NCI-H82 treated with DMSO at 0.1 percent for 48 hours (cell line): ENCODE measurements at regions not wholly inside any gene's neighbourhood (a gene's known extent, or its start where the extent isn't known, plus 50 kb on each side); places are given as distances from the start of the nearest gene placed in this dataset.

ENCODE experiments used
- DNase-seq: peaks from one replicate; lab custom pipeline; 2025; ENCODE audit not compliant: unreplicated experiment; lab: John Stamatoyannopoulos, UW

DNA sequence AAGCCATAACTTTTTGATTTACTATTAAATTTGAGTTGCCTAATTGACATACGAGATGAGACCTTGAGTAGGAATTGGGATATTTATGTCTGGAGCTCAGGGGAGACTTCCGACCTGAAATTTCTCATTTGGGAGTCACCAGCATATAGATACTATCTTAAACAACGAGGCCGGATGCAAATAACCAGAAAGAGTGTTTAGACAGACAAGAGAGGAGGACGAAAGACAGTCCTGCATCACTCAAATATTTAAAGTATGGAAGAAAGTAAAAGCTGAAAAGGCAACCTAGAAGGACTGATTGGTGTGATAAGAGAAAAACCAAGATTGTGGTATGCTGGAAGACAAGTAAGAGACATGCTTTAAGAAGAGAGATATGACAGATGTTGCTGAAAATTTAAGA, 675.0 kb upstream of the NUDT12 start:
- no peak for DNase-seq

DNA sequence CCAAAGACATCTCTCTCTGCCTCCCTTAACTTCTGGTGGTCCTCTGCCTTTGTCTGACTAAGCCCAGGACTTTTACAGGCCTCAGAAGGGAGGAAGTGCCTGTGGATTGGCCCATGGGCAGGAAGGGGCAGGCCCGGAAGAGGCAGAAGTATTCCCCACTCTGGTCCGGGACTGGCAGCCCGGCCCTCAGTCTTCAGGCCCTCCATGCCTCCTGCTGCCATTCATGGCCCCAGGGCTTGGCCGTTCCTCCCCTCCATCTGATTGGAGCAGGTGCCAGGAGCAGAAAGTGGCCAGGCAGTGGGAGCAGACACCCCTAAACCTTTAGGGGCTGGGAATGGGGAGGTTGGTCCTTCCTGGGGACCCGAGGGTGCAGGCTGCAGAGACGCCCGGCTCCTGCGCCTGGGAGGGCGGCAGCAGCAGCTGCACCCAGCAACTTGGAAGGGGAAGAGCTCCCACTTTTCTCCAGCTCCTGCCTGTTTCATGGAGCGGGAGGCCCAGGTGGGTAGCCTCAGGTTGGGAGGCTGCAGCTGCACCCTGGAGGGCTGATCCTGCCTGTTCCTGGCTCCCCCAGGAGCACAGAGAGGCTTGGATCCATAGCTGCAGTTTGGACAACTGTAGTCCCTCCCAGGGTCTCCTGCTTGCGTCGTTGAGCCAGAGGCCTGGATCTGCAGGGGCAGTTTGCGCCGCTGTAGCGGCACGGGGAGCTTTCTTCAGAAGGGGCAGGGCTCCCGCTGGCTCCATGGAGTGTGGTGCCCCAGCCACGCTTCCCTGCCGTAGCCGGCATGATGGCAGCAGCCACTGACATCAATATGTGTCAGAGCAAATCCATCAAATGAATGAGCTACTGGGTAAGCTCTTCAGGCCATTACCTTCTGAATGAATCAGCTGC, 661.5 kb upstream of the NUDT12 start:
- no peak for DNase-seq

DNA sequence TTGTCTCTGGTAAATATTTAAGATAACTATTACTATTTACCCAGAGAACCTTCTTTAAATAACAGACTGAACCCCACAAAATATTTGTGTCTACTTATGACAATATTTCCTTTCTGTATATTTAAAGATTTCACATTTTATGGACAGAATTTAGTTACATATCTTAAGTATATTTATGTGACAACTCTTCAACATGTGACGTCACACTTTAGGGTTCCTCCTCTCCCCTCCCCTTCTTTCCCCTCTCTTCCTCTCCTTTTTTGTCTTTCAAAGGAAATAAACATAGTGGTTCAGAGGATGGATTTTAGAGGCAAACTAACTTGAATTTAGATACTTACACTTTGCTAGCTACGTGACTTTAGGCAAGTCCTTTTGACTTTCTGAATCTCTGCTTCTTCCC, 655.6 kb upstream of the NUDT12 start:
- DNase-seq: no peak

DNA sequence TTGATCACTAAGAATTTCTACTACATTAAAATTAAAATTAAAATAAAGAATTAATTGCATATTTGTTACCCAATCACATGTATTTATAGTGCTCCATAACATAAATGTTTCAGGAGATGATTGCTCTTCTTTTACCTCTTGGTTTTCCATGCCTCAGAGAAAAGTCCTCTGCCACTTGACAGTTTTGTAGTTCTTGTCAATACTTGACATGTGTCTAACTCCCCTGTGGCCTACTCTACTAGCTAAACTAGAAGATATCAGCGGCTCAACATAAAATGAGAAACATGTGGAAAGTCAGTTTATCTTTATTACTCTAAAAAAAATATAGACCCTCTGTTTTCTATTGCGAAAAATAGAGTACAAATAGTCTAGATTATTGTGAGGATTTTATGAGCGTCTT, 650.6 kb upstream of the NUDT12 start:
- DNase-seq: no peak

DNA sequence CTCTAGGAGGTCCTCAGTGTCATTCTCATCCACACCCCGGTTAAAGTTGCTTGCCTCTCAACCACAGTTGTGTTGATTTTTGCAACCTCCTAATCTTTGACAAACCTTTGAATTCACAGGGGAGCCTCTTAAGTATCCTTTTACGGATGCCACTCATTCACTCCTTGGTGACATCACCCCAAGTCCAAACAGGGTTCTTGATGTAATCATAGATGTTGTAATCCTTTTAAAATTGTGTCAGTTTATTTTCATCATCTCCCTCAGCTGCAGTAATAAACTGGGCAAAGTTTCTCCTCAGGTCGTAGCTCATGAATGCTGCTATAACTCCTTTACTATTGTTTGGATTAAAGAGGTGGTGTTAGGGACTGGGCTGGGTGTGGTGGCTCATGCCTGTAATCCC, 637.2 kb upstream of the NUDT12 start:
- no peak for DNase-seq

DNA sequence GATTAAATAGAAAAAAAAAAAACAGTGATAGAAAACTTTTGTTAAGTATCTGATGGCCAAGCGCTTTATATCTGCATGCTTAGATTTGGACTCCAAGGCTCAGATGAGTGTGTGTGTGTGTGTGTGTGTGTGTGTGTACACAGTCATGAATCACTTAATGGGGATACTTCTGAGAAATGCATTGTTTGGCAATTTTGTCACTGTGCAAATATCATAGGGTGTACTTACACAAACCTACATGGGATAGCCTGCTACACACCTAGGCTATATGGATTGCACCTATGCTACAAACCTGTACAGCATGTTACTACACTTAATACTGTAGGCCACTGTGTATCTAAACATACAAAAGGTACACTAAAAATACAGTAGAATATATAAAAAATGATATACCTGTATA, 635.6 kb upstream of the NUDT12 start:
- DNase-seq: no peak

DNA sequence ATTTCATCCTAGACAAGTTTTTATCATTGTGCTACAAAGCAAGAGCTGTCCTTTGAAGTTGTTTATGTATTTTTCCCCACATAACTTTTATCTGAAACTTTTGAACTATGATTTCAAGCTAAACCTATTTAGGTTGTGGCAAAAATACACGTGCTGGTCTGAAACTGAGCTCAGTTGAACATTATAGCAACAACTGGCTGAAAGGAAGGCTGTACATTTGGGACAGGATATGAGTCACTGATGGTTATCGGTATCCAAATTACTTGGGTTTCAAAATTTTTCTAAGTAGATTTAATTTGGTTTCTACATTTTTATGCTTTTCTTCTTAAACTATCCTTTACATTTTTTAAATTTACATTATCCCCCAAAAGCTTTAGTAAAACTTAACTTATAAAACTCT, 627.3 kb upstream of the NUDT12 start:
- DNase-seq: no peak

DNA sequence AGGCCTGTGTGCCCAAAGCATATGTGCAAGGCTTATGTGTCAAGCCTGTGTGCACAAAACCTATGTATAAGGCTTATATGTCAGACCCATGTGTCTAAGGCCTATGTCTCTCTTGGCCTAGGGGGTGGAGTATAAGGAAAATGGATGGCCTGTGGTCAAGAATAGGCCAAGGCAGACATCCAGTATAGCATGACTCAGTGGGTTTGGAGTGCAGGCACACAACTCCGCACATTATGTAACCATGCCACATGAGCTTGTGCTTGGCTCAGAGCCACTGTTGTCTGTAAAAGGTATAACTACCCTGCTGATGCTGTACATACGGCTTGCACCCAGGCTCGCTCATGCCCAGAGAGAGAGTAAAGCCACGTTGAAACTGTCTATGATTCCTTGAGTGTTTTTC, 626.4 kb upstream of the NUDT12 start:
- no peak for DNase-seq

DNA sequence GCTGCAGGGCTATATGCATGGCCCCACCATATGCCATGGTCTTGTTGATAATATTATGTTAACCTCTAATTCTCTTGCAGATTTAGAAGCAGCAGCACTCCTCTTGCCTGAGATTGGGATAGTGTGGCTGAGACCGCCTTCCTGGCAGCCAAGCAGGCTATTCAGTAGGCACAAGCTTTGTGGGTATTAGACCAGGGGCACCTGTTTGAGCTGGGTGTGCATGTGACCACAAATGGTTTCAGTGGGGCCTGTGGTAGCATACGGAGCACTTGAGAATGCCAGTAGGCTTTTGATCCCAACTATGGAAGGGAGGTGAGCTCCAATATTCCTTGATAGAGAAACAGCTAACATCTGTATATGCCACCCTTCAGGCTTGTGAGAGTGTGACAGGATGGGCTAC, 625.1 kb upstream of the NUDT12 start:
- no peak for DNase-seq

DNA sequence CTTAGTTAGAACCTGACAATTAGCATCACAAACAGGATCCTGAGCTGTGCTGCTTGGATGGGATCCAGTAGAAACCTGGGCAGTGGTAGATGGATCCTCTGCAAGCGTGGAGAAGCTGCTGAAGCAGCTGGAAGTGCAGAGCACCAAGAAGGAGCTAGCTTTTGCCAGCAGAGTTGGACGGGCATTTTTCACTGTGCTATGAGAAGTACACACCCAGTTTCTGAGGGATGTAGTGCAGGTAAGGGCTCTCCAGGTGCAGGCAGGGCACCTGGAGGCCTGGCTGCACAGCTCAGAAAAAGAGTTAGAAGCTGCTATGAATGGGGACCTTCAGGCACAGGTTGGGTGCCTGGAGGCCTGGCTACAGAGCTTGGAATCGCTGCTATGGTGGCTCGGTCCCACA, 623.9 kb upstream of the NUDT12 start:
- DNase-seq: no peak

DNA sequence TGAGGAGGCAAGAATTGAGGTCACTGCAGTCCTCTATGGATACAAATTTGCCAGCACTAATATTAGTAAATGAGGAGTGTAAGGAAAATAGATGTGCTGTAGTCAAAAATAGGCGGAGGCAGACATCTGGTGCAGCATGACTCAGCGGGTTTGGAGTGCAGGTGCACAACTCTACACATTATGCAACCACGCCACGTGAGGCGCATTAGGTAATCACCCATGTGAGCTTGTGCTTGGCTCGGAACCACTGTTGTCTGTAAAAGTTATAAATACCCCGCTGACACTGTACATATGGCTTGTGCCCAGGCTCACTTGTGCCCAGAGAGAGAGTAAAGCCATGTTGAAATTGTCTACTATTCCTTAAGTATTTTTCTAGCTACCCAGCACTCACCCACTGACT, 623.5 kb upstream of the NUDT12 start:
- no peak for DNase-seq

DNA sequence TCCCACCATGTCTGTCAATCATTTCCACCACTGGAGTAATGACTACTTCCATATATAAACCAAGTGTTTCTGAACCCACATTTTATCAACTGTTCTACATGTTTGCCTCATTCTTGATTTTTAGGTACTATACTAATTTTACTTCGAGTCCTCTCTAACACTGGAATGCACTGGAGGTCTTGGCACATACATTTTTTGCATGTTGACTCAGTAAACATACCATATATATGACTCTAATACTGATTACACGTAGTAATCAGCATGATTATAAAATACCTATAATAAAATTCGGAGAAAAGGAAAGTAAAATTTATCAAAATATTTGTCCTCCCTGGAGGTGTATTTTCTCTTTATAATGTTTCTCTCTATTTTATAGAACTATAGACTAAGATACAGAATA, 621.7 kb upstream of the NUDT12 start:
- DNase-seq: no peak

DNA sequence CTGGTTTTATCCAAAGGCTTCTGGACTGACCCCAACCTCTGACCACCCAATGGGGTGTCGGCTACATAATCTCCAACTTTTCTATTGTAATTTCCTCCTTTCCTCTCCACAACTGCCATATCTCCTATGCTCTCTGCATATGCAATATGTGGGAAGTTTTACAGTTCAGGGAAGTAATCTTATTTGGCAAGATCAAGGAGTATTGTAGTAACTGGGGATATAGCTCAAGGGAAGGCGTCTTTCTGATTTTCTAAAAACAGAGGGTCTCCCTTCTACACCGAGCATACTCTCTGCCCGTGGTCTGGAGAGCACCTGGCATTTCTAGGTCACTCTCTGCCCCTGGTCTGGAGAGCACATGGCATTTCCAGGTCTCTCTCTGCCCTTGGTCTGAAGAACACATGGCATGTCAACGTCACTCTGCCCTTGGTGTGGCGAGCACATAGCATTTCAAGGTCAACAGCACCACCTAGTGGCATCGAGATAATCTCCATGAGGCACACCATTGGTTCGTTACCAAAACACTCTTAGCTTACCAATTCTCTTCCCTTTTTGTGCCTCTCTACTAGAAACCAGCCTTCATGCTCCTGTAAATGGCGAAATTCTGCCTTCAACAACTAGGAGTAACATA, 616.4 kb upstream of the NUDT12 start:
- peak; percentile 12 for DNase-seq

DNA sequence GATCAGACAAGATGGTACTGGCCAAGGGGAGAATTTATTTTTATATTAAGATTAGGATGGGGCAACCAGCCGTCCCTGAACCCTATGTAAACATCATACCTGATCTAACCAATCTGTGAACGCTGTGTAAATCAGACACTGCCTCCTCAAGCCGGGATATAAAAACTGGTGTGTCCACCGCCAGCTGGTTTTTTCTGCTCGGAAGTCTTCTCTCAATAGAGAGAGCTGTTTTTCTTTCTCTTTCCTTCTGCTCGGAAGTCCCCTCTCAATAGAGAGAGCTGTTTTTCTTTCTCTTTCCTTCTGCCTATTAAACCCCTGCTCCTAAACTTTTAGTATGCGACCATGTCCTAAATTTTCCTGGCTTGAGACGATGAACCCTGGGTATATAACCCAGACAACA, 615.5 kb upstream of the NUDT12 start:
- DNase-seq: no peak

DNA sequence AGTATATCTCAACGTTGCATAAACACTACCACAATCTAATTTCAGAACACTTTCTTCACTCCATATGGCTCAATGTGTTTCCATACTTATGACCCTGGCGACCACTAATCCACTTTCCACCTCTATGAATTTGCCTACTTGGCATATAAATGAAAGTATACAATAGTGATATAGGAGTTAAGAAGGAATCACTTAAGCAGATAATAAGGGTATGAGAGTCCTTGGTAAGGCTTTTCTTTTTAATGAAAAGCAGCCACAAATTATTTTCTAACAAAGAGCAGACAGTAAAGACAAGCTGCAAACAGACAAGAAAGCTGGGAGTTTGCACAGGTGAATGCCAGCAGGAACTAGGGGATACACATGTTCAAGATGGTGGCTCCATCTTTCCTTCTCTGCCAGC, 615.1 kb upstream of the NUDT12 start:
- DNase-seq: no peak

DNA sequence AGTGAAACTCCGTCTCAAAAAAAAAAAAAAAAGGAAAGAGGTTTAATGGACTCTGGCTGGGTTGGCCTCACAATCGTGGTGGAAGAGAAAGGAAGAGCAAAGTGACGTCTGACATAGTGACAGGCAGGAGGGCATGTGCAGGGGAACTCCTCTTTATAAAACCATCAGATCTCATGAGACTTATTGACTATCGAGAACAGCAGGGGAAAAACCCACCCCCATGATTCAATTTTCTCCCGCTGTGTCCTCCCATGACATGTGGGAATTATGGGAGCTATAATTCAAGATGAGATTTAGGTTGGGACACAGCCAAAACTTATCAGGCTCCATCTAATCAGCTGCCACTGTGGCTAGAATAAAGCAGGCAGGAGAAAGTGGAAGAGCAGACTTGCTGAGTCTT, 610.4 kb upstream of the NUDT12 start:
- DNase-seq: no peak

DNA sequence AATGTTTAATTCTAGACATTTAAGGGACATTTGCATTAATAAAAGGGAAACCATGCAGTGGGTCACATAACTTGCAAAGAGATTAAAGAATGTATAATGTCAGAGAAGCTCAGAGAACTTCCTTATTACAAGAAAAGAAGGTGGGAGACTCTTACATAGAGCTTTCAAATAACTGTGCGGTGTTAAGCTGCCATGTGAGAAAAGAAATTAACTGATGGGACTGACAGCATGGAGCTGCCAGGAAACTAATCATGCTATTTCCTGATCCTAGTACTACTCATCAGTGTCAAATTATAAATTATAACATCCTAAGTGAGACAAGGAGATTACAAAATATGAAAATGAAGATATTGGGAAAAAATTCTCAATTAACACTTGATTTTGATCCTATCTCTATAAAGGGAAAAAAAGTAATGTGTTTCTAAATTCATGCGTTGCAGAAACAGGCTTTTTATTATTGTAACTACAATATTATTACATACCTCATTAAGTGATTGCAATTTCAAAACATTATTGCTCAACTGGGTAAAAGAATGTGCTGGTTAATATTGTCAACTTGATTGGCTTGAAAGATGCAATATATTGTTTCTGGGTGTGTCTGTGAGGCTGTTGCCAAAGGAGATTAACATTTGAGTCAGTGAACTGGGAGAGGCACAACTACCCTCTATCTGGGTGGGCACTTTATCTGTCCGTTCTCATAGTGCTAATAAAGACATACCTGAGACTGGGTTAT, 609.5 kb upstream of the NUDT12 start:
- DNase-seq: no peak

DNA sequence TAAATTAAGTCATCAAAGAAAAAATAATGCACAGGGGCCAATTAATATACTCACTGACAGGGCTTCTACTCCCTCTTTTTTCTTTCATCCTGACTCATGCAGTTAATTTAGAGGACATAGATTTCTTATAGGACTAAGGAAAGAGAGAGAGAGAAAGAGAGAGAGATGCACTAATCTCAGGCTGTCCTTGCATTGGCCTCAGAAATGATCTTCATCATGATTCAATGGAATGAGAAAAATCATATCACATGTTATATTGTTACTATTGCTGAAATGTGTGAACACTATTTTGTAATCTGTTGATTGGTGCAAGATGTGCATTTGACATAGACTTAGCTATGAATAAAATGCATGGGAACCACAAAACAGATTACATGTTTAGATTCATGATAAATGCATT, 608.3 kb upstream of the NUDT12 start:
- DNase-seq: no peak

DNA sequence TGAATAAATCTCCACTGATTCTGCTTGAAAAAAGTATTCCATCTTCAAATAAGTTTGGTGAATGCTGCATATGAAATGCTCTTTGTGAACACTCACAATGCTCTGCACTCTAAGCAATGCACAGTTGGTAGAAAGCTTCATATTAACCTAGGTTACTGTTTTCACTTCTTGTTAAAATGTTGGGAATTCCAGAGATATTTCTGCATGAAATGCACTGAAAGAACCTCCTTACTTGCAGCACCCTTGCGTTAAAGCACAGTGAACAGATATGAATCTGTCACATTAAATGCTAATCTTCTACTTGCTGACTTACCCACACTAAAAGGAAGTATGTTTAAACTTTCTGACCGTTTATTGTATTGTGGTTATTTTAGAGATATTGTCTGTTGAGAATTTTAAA, 584.1 kb upstream of the NUDT12 start:
- no peak for DNase-seq

DNA sequence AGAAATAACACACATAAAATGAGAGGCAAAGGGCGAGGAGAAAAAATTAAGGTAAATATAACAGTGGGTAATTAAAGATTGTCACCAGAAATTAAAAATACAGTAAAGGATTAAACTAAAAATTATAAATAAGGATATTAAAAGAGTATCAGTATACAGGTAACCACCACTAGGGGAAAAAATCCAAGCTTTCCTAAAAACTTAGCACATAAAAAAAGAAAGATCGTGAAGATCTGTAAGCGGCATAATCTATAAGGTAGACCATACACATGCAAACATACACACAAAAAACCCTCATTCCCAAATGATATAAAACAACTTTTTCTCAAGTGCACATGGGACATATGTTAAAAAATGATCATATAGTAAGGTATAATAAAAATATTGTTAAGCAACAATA, 577.3 kb upstream of the NUDT12 start:
- DNase-seq: no peak

DNA sequence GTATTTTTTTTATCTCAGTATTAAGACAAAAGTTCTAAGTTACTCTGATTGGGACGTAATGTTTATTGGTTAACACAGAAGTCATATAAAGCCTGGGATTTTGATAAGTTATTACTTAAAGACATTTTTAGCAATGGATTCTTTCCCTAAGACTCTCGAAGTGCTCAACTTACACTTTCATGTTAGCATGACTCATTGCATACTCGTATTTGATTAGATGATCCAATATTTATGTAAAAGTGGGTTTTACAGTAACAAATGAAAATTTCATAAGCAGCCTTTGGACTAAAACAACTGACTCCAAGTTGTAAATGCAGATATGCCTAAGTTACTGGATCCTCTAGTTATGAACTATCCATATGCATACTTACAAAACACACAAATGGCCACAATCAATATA, 567.7 kb upstream of the NUDT12 start:
- DNase-seq: no peak

DNA sequence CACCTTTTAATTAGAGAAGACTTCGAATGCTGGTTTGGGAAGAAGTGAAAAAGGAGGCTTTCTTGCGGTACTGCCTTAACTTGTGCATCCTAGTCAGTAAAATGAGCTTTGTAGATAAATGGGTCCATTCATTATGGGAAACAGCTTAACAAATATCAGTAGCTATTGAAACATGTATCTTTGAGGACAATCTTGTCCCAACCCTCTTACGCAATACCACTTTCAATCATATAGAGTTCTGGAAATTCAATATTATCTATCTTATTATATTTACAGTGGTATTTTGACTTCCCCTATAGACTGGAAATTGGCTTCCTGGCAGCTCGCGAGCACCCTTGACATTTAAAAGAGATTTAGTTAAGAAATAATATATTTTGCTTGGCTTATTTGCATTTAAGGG, 565.8 kb upstream of the NUDT12 start:
- no peak for DNase-seq
